Endodermal cell (in vitro differentiated cells): ENCODE measurements at regions not wholly inside any gene's neighbourhood (a gene's known extent, or its start where the extent isn't known, plus 50 kb on each side); places are given as distances from the start of the nearest gene placed in this dataset.

Experiments used
- DNase-seq: peaks from one replicate; pipeline ENCODE4 v3.0.0-alpha.2; 2017
- H3K27ac ChIP-seq: 2 replicates; pipeline ENCODE4 v1.5.1; 2013; ENCODE audit warnings: mild to moderate bottlenecking, low read depth, low read length, moderate library complexity
- H3K27me3 ChIP-seq: 2 replicates; pipeline ENCODE4 v1.6.1; 2013; ENCODE audit warnings: mild to moderate bottlenecking, low read length, moderate library complexity; ENCODE audit not compliant: insufficient read depth, control insufficient read depth, poor library complexity, severe bottlenecking
- H3K36me3 ChIP-seq: 2 replicates; pipeline ENCODE4 v1.7.0; 2013; ENCODE audit warnings: mild to moderate bottlenecking, low read length, moderate library complexity; ENCODE audit not compliant: control insufficient read depth, insufficient read depth
- H3K4me1 ChIP-seq: one replicate; pipeline ENCODE4 v1.7.0; 2013; ENCODE audit warnings: low read length; ENCODE audit not compliant: control insufficient read depth, insufficient read depth
- H3K4me3 ChIP-seq: 2 replicates; pipeline ENCODE4 v1.5.1; 2013; ENCODE audit warnings: mild to moderate bottlenecking, low read length, moderate library complexity
- H3K9ac ChIP-seq: 2 replicates; pipeline ENCODE4 v1.6.1; 2013; ENCODE audit warnings: mild to moderate bottlenecking, low read length, moderate library complexity; ENCODE audit not compliant: poor library complexity, severe bottlenecking; ENCODE audit errors: extremely low read depth
- H3K9me3 ChIP-seq: 2 replicates; pipeline ENCODE4 v1.6.1; 2013; ENCODE audit warnings: mild to moderate bottlenecking, low read length, moderate library complexity; ENCODE audit not compliant: control insufficient read depth
- H3K27ac Mint-ChIP-seq: 2 replicates; pipeline ENCODE4 v1.8.0; 2020; ENCODE audit warnings: mixed read lengths
- H3K27me3 Mint-ChIP-seq: 2 replicates; pipeline ENCODE4 v1.8.0; 2021; ENCODE audit warnings: mild to moderate bottlenecking, mixed read lengths; ENCODE audit not compliant: insufficient read depth
- H3K36me3 Mint-ChIP-seq: 2 replicates; pipeline ENCODE4 v1.8.0; 2020; ENCODE audit warnings: low read depth, mixed read lengths
- H3K4me1 Mint-ChIP-seq: 2 replicates; pipeline ENCODE4 v1.8.0; 2020; ENCODE audit warnings: mixed read lengths
- H3K4me3 Mint-ChIP-seq: 2 replicates; pipeline ENCODE4 v1.8.0; 2020; ENCODE audit warnings: mild to moderate bottlenecking, moderate library complexity, mixed read lengths
- H3K9me3 Mint-ChIP-seq: 2 replicates; pipeline ENCODE4 v1.8.0; 2020; ENCODE audit warnings: mild to moderate bottlenecking, mixed read lengths
- CTCF ChIP-seq: fragments of 200-600 bp; sonication (generic); conservative IDR thresholded peaks from 2 replicates; pipeline ENCODE4 v1.5.0; 2021; ENCODE audit warnings: antibody characterized with exemption, mild to moderate bottlenecking
- WGBS, 2 experiments: methylation state at CpG; one replicate each; pipeline versions ENCODE4 v1.1.5 to v1.1.7; 2013; ENCODE audit warnings: missing lambda C conversion rate in 2 of 2, mixed read lengths in 1 of 2; ENCODE audit not compliant: insufficient coverage in 1 of 2, insufficient read length in 1 of 2; 5-methylcytosine and 5-hydroxymethylcytosine counted together

DNA sequence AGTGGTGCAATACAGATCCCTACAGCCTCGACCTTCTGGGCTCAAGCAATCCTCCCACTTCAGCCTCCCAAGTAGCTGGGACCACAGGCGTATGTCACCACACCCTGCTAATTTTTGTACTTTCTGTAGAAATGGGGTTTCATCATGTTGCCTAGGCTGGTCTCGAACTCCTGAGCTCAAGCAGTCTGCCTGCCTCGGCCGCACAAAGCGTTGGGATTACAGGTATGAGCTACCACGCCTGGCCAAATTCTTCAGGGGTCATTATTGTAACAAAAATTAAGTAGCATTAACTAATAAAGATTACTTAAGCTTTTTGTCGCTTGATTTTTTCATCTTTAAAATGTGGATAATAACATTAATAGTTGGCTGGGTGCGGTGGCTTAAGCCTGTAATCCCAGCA, 195.3 kb upstream of the IER5L start:
- peaks cover 19% of the 10 kb centered on the region for H3K9me3 Mint-ChIP-seq
- H3K36me3 Mint-ChIP-seq: no peaks in the 10 kb centered on the region

DNA sequence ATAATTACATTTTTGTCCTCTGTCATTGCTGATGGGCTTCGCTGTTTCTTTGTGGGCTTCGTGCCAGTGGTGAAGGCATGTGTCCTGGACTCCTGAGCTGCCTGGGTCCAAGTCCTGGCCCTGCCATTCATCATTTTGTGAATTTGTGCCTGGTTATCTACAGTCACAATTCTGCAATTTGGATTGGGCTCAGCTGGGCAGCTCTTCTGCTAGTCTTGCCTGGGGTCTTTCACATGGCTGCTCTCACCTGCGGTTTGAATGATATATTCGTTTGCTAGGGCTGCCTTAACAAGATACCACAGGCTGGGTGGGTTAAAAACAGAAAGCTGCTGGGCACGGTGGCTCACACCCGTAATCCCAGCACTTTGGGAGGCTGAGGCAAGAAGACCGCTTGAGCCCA, 192.7 kb upstream of the IER5L start:
- Histone ChIP-seq H3K36me3 (no peaks in the 10 kb centered on the region), H3K9ac (no peak overlapping the region), H3K9me3 (no peaks in the 10 kb centered on the region), H3K4me1 (no peaks in the 10 kb centered on the region), H3K4me3 (no peak overlapping the region), H3K27ac (no peak overlapping the region), H3K27me3 (no peaks in the 10 kb centered on the region)
- peaks cover 19% of the 10 kb centered on the region for H3K9me3 Mint-ChIP-seq
- H3K4me1 Mint-ChIP-seq: no peaks in the 10 kb centered on the region
- H3K36me3 Mint-ChIP-seq: no peaks in the 10 kb centered on the region
- no peak for TF ChIP-seq CTCF
- no peaks in the 10 kb centered on the region for H3K27me3 Mint-ChIP-seq
- WGBS, 2 experiments: 92 to 94% methylated on average over 7 of the region's 7 CpGs
- no peak overlapping the region for H3K27ac Mint-ChIP-seq
- DNase-seq: no peak
- H3K4me3 Mint-ChIP-seq: no peak overlapping the region

More for the DNA sequence above, 195.3 kb upstream of the IER5L start:
- no peaks in the 10 kb centered on the region for H3K27me3 ChIP-seq
- DNase-seq: no peak
- H3K9ac ChIP-seq: no peak overlapping the region
- no peak overlapping the region for H3K27ac ChIP-seq
- H3K4me1 Mint-ChIP-seq: no peaks in the 10 kb centered on the region
- no peak for TF ChIP-seq CTCF
- no peak overlapping the region for H3K4me3 ChIP-seq
- WGBS, 2 experiments: 86 to 93% methylated on average over 5 to 9 of the region's 9 CpGs
- H3K36me3 ChIP-seq: no peaks in the 10 kb centered on the region
- H3K4me1 ChIP-seq: no peaks in the 10 kb centered on the region
- H3K27me3 Mint-ChIP-seq: peaks cover 2% of the 10 kb centered on the region
- H3K4me3 Mint-ChIP-seq: no peak overlapping the region
- H3K9me3 ChIP-seq: no peaks in the 10 kb centered on the region
- H3K27ac Mint-ChIP-seq: no peak overlapping the region

DNA sequence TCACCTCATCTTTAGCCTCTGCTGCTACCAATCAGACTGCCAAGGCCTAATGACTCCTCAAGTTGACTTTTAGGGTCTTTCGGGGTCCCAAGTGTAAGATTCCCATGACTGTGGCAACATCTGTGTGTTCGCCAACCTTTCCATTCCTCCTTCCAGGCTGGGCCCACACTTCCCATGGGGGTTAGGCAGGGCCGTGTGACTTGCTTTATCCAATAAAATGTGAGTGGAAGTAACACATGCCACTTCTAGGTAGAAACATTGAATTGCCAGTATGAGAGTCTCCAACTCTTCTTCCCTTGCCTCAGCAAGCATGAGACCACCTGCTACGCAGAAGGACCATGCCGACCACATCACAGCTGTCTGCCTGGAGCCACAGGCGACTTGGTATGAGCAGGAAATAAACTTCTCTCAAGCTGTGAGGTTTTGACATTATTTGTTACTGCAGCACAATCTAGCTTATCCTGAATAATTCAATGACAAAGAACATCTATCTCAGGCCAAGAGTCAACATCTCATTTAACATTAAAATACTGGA, 190.4 kb upstream of the IER5L start:
- Mint-ChIP-seq H3K36me3 (no peaks in the 10 kb centered on the region), H3K9me3 (peaks cover 19% of the 10 kb centered on the region), H3K27me3 (no peaks in the 10 kb centered on the region), H3K27ac (no peak overlapping the region), H3K4me3 (no peak overlapping the region), H3K4me1 (no peaks in the 10 kb centered on the region)
- Histone ChIP-seq H3K27me3 (no peaks in the 10 kb centered on the region), H3K9me3 (no peaks in the 10 kb centered on the region), H3K36me3 (no peaks in the 10 kb centered on the region), H3K9ac (no peak overlapping the region), H3K4me3 (no peak overlapping the region), H3K4me1 (no peaks in the 10 kb centered on the region), H3K27ac (no peak overlapping the region)
- no peak for TF ChIP-seq CTCF
- no peak for DNase-seq
- 93 to 98% methylated on average over 5 to 6 of the region's 6 CpGs for WGBS, 2 experiments
